GM12873 (cell line): ENCODE measurements at regions not wholly inside any gene's neighbourhood (a gene's known extent, or its start where the extent isn't known, plus 50 kb on each side); places are given as distances from the start of the nearest gene placed in this dataset.

Source experiments
- TF ChIP-seq, protein P1 (sequence below): IDR thresholded peaks from 2 replicates; pipeline ENCODE4 v1.5.1; 2012; ENCODE audit warnings: low read depth, mild to moderate bottlenecking, moderate library complexity, low read length, control low read depth; ENCODE audit not compliant: insufficient read depth; ENCODE audit errors: missing control alignments

DNA sequence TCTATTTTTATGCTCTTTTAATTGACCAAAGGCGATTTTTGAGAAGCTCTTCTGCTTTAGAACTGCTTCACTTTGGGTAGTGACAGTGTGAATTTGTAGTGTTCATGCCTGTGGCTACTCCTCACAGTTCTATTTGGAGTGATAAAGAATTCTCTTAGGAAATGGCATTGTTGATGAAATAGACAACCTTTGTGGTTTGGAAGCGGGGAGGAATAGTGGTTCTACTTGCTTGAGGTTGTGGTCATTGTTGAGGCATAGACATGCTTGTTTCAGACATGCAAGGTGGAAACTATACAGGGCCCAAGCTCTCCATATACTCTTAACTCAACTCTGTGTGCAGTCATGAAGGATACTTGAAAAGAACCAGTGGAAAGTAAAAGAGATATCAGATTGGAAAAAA lies 481.1 kb upstream of the NEGR1 start:
- TF ChIP-seq, protein P1, sequence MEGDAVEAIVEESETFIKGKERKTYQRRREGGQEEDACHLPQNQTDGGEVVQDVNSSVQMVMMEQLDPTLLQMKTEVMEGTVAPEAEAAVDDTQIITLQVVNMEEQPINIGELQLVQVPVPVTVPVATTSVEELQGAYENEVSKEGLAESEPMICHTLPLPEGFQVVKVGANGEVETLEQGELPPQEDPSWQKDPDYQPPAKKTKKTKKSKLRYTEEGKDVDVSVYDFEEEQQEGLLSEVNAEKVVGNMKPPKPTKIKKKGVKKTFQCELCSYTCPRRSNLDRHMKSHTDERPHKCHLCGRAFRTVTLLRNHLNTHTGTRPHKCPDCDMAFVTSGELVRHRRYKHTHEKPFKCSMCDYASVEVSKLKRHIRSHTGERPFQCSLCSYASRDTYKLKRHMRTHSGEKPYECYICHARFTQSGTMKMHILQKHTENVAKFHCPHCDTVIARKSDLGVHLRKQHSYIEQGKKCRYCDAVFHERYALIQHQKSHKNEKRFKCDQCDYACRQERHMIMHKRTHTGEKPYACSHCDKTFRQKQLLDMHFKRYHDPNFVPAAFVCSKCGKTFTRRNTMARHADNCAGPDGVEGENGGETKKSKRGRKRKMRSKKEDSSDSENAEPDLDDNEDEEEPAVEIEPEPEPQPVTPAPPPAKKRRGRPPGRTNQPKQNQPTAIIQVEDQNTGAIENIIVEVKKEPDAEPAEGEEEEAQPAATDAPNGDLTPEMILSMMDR = no peak

DNA sequence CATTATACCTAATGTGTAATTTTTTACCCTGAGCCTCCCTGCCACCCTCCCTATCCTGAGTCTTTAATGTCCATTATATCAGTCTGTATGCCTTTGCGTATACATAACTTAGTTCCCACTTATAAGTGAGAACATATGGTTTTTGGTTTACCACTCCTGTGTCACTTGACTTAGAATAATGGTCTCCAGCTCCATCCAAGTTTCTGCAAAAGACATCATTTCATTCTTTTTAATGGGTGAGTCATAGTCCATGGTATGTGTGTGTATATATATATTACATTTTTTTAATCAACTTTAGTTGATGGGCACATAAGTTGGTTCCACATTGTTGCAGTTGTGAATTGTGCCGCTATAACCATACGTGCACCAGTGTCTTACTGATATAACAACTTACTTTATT lies 477.1 kb upstream of the NEGR1 start:
- TF ChIP-seq, protein P1 = no peak

DNA sequence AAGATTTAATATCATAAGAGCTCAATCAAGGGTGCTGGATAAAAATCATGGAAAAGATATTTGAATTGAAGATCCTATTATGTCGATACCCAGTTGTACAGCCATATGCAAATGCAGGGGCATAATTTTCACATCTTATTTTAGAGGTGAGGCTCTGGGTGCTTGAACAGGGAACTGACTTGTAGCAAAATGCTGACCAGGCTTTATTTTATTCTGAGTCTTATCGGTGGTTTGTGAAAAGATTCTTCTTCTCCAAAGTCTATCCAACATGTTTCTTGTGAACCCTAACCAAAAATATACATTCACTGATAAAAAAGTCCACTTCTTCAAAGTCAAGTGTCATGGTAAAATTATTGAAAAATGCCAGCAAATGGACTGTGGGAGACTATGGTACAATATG lies 475.5 kb upstream of the NEGR1 start:
- TF ChIP-seq, protein P1 = no peak

DNA sequence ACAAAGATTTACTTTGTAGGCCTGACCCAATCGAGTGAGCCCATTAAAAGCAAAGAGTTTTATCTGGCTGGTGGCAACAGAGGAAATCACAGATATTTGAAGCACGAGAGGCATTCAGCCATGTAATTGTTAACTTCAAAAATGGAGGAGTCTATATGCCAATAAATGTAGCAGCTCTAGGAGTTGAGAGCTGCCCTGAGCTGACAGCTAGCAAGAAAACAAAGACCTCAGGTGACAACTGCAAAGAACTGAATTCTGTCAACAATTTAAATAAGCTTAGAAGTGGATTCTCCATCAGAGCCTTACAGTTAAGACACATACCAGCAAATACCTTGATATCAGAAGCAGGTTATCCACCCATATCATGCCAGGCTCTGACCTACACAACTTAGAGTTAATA lies 463.1 kb upstream of the NEGR1 start:
- TF ChIP-seq, protein P1 = no peak

DNA sequence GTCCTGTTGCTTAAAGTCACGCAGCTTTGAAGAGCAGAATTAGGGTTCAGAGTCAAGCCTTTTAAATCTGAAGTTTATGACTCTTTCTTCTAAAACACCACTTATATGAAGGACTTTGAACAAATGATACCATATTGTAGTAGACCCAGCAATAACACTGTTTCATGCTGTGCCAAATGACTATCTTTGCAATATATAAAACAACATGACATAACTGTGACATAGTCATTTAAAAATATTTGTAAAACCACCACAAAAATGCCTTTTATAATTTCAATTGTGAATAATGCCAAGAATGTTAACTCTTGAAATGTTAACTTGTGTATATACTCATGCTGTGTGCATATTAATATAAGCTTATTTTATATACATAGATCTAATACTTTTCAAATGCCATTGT lies 452.1 kb upstream of the NEGR1 start:
- TF ChIP-seq, protein P1 = no peak

DNA sequence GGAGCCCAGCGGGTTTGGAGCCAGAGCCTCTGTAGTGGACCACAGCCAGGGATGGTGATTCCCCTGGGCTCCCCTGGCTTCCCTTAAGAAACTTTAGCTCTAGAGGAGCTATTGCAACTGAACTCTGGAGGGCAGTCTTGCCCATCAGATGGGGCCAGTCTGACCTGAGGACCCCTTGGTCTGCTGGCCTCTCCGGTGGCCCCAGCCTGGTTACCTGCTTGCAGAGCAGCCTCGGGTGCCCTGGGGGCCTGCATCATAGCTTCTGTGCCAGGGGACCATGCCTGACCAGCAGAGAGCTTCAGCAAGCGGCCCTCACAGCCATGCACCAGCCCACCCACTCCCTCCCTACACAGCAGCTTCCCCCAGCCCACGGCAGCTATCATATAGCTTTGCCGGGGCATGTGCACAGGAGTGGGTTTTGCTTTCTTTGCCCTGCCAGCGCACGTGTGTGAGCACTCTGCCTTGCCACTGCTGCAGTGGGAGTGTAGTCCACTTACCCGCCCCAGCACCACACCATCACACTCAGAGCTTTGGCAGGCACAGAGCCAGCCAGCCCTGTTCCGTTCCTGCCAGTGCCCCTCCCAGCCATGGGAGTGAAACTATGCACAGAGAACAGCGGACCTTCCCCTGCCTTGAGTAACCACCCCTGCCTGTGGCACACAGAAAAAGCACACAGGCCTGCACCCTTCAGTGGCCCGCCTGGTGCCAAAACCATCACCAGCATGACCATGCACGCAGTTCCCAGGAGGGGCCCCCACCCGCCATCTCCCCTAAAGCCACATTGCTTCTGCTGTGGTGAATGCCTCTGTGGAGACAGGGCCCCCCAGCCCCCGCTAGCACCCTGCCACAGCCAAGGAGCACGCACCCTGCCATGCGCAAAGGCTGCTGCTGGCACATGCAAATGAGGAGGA lies 442.9 kb upstream of the NEGR1 start:
- TF ChIP-seq, protein P1 = no peak

DNA sequence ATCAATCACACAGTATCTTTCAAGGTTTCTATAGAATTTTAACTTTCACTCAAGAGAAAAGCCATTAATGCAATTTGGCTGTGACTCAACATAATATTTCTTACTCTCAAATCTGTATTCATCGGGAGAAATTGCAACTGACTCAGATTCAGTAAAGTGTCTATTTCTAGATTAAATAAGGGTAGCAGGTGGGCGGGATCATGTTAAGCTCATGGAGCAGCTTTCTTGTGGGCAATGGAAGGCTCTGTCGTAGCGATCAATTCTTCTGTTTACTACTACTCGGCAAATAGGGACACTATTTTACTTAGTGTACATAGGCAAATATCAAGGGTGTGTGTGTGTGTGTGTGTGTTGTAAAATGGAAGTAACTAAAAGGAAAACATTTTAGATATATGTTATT lies 423.6 kb upstream of the NEGR1 start:
- TF ChIP-seq, protein P1 = no peak
